GM03348 (cell line): ENCODE measurements at regions not wholly inside any gene's neighbourhood (a gene's known extent, or its start where the extent isn't known, plus 50 kb on each side); places are given as distances from the start of the nearest gene placed in this dataset.

Experiments
- DNase-seq: peaks from one replicate; pipeline ENCODE4 v3.0.0; 2012; ENCODE audit warnings: low spot score

GRCh38 chr6:82740072-82740471 lies 325.6 kb downstream of the UBE3D start:
- no peak for DNase-seq

- DNase-seq, result peak; percentile 23
Observed at GRCh38 chr6:82741325-82741995, 324.2 kb downstream of the UBE3D start.

GRCh38 chr6:82741996-82742385 lies 323.6 kb downstream of the UBE3D start:
- no peak for DNase-seq

- DNase-seq, result no peak
Observed at GRCh38 chr6:82744286-82745015, 321.2 kb downstream of the UBE3D start.

- DNase-seq, result peak; percentile 63
Observed at GRCh38 chr6:82750556-82750955, 315.1 kb downstream of the UBE3D start.

- DNase-seq, result no peak
Observed at GRCh38 chr6:82751718-82752117, 313.9 kb downstream of the UBE3D start.

- no peak for DNase-seq
Observed at GRCh38 chr6:82761674-82762345, 303.8 kb downstream of the UBE3D start.

GRCh38 chr6:82766476-82766875 lies 299.2 kb downstream of the UBE3D start:
- DNase-seq, result no peak

- no peak for DNase-seq
Observed at GRCh38 chr6:82767037-82767436, 298.6 kb downstream of the UBE3D start.

- no peak for DNase-seq
Observed at GRCh38 chr6:82767447-82767846, 298.2 kb downstream of the UBE3D start.

- DNase-seq, result peak; percentile 27
Observed at GRCh38 chr6:82772851-82773717, 292.6 kb downstream of the UBE3D start.

- DNase-seq, result peak; percentile 27
Observed at GRCh38 chr6:82775361-82775760, 290.3 kb downstream of the UBE3D start.

GRCh38 chr6:82775981-82776380 lies 289.7 kb downstream of the UBE3D start:
- DNase-seq, result no peak

- DNase-seq, result no peak
Observed at GRCh38 chr6:82779041-82779440, 286.6 kb downstream of the UBE3D start.

GRCh38 chr6:82780334-82780733 lies 285.3 kb downstream of the UBE3D start:
- DNase-seq, result no peak

- DNase-seq, result no peak
Observed at GRCh38 chr6:82781620-82782204, 283.9 kb downstream of the UBE3D start.

GRCh38 chr6:82783587-82784236 lies 281.9 kb downstream of the UBE3D start:
- DNase-seq, result no peak

- peak; percentile 4 for DNase-seq
Observed at GRCh38 chr6:82785206-82785605, 280.4 kb downstream of the UBE3D start.

- no peak for DNase-seq
Observed at GRCh38 chr6:82786248-82786647, 279.4 kb downstream of the UBE3D start.

- DNase-seq, result no peak
Observed at GRCh38 chr6:82795940-82796339, 269.7 kb downstream of the UBE3D start.

- no peak for DNase-seq
Observed at GRCh38 chr6:82801083-82801482, 264.6 kb downstream of the UBE3D start.
